GM18507 (cell line): ENCODE measurements at regions not wholly inside any gene's neighbourhood (a gene's known extent, or its start where the extent isn't known, plus 50 kb on each side); places are given as distances from the start of the nearest gene placed in this dataset.

ENCODE experiments used
- DNase-seq: peaks from one replicate; pipeline ENCODE4 v3.0.0; 2011; ENCODE audit warnings: low read depth; ENCODE audit not compliant: insufficient read length; ENCODE audit errors: extremely low spot score
- FAIRE-seq: peaks from 2 replicates; lab custom pipeline; 2011; peaks lifted over from hg19 to GRCh38; lab: Jason Lieb, UNC

DNA sequence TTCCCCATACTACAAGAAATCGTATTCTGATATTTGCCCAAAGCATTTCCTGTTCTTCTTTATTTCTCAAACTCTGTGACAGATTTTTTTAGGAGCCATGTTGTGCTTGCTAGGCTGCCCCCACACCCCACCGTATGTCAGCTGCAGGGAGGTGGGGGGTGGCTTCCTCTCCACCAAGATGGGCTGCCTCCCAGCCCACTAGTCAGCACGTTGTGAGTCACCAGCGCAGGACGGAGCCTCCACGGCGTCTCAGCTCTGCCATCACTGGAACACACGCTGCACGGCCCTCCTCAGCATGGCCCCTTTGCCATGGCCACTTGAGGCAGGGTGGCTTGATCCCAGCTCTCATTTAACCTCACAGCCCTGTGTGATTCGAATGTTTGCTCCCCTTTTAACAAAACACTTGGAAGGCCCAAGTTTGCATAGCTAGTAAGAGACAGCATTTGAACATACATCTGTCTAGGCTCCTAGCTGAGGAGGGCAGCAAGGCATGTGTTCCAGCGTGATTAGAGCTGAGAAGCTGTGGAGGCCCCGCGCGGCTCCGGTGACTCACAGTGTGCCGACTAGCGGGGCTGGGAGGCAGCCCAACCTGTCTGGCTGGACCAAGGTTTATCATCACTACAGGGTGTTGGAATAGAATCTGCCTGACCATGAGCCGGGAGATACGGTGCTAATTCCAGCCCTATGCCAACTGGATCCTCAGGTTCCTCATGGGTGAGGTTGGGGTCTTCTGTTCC, 180.7 kb upstream of the NCAM1 start:
- DNase-seq: no peak
- FAIRE-seq: no peak

DNA sequence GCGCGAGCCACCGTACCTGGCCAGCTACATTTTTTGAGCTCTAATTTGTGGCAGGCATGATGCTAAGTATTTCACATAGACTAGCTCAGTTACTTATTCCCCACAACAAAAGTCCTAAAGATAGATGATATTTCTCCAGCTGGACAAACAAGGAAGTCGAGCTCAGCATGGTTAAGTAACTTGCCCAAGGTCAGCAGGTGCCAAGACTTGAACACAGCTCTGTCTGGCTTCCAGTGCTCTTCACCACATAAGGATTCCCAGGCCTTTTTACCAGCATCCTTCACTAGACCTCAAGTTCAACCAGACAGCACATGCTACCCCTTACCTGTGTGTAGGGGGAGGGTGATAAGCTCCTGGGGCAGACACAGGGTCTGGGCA, 177.3 kb upstream of the NCAM1 start:
- FAIRE-seq: no peak
- no peak for DNase-seq

DNA sequence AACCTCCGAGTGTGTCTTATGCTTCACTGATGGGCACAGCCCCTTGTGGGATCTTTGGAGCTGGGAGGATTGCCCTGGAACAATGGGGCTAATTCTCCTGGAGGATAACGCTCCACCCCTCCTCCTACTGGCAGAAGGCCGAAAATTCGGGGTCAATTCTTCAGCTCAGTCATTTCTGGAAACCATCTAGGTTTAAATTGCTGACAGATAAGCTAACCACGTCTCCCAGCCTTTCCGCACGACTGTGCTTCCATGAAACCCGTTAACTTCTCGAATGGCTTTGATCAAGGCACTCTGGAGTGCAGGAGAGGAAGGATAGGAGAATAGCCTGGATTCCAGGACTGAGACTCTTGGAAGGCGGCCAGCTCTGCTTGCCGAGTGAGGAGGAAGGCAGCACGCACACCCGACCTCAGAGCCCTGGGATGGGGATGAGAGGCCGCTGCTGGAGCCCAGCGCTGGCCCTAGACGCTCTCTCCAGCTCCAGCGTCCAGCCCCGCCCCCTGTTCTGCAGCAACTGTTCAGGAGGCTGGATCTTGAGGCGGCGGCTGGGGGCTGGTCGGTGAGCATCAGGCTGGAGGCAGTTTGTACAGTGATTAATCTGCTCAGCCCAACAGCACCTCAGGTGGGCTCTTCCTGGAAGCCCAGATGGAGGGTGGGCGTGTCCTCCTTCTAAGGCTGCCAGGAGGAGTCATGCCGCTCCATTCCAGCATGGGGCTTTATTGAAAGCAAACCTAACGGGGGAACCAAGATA, 176.7 kb upstream of the NCAM1 start:
- no peak for FAIRE-seq
- DNase-seq: no peak

DNA sequence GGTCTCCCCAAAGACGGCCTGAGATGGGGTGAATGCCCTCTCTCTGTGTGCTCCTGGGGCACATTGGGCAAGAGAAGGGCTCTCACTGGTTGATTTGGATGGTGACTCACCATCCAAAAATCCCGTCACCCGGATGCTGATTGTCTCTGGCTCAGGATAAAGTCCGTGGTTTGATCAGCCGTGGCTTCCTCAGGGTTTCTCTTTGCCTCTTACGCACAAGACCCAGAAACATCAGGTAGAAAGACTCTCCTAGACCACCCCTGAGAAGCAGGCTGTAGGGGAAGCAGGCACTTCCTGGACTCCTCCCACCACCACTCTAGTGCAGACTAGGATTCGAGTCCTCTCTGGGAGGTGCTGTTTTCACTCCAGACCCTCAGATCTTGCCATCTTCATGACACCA, 176.1 kb upstream of the NCAM1 start:
- FAIRE-seq (no peak), DNase-seq (no peak)

DNA sequence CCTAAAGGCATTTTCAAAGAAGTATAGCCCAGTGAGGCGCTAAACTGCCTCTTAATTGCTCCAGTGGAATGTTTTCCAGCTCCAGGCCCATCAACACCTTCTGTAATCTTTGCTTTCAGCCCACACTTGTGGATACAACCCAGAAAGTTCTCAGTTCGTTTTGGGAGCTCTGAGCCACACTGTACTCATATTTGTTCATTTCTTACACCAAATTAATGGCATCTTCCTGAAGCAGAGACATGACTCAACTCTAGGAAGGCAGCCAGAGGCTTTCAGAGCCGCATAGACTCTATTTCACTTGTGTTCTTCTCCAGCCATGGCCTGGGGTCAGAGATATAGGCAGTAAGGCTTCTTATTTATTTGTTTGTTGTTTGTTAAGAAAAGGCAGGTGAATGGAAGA, 175.5 kb upstream of the NCAM1 start:
- DNase-seq (no peak), FAIRE-seq (no peak)

DNA sequence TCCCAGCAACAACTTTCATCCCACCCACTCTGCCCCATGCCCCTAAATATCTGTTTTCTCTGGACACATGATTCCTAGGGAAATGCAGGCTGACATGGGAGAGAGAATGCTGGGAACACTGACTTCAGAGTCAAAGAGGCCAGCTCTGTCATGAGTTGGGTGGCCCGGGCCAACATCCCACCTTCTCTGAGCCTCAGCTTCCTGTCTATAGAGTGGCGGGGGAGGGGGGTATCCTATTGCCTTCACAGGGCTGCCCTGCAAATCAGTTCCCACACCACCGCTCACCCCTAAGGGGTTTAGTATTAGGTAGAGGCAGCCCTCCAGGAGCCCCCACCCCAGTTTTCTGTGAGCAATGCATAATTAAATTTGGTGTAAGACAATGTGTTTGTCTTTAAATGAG, 175.0 kb upstream of the NCAM1 start:
- FAIRE-seq: no peak

DNA sequence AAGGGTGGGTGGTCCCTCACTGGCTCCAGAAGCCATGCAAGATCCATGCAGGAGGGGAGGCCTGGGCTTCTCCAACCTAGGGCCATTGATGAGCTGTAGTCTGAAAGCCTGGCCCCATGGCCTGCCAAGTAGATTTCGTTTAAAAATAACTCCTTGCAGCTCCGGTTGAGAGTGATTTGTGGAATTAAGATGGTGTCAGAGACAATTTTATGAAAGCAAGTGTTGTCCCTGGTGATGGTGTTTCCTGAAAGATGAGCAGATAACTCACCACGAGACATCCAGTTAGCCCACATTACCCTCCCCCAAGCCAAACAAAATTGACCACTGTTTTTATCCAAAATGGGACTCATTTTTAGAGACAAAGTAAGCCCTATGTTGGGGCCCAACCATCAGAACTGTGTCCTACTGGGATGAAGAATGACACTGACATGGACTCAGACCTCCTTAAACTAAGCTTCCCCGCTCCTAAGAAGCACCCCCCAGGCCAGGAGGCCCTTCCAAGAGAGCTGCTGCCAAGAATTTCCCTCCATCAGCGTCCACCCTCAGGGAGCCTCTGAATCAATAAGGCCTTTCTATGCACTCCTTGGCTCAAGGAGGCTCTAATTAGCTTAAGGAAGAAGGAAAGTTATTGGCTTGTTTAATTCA, 174.2 kb upstream of the NCAM1 start:
- FAIRE-seq: no peak
- DNase-seq: no peak

More for the DNA sequence above, 175.0 kb upstream of the NCAM1 start:
- DNase-seq: no peak

DNA sequence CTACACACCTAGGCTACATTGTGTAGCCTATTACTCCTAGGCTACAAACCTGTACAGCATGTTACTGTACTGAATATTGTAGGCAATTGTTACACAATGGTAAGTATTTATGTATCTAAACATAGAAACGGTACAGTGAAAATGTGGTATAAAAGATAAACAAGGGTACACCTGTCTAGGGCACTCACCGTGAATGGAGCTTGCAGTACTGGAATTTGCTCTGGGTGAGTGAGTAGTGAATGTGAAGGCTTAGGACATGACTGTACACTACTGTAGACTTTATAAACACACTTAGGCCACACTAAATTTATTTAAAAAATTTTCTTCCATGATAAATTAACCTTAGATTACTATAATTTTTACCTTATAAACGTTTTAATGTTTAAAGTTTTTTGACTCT, 171.7 kb upstream of the NCAM1 start:
- DNase-seq (no peak), FAIRE-seq (no peak)

DNA sequence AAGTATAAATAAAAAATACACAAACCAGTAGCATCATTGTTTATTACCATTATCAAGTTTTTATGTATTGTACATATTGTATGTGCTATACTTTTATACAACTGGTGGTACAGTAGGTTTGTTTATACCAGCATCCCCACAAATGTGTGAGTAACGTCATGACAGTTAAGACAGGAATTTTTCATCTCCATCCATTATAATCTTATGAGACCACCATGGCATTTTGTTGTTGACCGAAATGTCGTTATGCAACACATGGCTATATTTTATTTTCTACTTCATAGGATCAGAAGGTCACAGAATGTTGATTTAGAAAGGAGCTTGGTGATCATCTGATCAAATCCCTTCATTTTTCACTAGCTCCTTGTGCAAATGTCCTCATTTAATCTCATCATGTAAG, 170.9 kb upstream of the NCAM1 start:
- FAIRE-seq (no peak), DNase-seq (no peak)

DNA sequence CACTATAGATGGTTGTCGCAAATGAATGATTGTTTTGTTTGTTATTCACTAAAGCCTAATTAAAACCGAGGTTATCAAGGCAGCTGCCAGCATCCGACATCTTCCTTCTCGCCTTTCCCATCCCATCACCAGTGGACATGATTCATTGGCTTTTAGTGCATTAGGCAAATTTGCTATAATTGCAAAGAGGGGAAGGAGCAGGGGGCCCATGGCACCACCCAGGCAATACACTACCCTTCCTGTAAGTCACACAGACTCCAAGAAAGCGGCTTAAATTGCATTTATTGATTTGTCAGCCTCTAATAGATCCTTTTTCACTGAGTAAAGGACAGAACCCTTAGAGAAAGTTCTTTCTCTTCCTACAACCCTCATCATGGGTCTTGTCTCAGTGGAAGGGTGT, 169.2 kb upstream of the NCAM1 start:
- FAIRE-seq (no peak), DNase-seq (no peak)

DNA sequence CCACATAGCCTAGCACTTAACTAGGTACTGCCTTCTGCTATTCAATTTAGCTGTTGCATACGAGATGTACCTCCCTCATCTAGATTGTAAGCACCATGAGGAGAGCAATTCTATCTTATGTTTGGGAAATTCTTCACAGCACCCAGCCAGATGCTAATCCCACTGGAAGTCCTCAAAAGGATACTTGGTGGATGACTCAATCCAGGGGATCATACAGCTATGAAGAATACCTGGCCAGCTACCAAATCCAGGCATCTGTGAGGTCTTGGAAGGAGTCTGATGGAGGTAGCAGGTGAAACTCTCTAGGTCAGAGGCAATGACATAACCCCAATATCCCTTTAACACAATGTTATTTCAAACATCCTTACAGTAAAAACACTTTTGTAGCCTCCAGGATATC, 167.8 kb upstream of the NCAM1 start:
- FAIRE-seq (no peak), DNase-seq (no peak)

DNA sequence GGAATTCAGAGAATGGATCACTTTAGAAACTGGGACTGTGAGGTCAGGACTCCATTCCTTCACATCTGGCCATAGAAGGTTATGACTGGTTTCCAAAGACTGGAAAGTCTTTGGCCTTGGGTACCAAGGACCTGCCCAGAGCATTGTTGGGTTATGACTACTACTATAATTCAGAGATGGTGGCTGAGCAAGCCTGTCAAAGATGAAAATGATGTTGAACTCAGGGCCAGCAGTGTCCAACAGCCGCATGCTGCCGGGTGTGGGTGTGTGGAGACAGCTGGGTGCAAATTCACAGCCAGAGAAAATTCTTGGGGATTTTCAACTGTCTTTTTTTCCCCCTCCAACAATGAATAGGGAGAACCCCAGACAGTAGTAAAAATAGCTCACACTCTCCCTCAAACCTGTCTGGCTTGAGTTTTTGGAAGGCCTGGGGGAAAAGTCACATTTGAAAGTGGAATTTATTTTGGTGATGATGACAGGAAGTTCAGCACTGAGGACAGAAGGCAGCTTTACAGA, 166.8 kb upstream of the NCAM1 start:
- FAIRE-seq: no peak
- no peak for DNase-seq

DNA sequence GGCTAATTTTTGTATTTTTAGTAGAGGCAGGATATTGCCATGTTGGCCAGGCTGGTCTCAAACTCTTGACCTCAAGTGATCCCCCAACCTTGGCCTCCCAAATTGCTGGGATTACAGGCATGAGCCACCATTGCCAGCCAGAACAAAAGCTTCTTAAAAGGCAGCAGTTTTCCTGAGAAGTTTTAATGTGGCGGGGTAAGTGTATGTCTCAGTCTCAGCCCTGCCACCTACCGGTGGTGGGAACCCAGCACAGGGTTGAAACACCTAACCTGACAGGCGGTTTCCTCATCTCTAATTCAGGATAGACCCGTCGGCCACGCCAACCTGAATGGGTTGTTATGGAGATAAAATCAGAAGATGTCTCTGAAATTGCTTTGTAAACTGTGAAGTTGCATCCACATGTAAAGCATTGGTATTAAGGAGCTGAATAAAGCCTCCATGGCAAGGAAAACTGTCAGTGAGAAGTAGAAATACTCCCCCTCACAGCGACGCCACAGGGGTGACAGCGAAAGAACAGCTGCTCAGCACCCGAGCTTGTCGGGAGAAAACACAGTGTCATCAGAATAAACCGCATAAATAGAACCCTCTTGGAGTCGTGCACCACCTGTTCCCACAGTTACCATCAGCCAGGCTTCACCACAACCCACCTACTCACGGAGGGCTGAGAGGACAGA, 165.9 kb upstream of the NCAM1 start:
- peak; percentile 68 for FAIRE-seq
- DNase-seq: peak; percentile 22

DNA sequence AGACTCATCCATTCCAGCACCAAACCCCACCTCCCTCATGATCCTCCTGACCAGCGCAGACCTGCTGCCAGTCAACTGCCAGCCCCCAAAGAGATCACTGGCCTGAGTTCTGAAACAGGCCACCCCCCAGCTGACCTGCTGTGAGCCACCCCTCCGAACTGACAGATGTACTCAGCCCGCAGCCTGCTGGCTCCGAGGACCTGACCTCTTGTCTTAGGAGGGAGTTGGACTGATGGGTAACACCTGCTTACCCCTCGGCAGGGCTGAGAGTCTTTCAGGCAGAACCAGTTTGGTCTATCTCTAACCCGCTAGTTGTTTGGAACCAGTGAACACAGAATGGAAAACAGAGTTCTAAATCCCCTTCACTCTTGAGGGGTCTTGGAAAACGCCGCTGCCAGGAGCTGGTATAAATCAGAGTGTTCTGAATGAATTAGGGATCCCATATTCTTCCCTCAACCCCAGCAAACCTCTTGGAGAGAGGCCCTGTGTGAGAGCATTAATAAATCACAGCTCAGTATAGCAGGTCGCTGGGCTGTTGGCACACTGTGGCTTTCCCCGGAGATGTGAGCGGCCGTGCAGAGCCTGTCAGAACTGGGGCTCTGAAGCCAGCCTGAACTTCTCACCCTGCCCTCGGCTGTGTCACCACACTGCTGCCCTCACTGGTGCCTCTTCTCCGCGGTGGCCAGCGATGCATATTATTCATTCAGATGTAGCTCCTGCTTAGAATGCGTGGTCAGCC, 165.1 kb upstream of the NCAM1 start:
- FAIRE-seq (no peak), DNase-seq (no peak)

DNA sequence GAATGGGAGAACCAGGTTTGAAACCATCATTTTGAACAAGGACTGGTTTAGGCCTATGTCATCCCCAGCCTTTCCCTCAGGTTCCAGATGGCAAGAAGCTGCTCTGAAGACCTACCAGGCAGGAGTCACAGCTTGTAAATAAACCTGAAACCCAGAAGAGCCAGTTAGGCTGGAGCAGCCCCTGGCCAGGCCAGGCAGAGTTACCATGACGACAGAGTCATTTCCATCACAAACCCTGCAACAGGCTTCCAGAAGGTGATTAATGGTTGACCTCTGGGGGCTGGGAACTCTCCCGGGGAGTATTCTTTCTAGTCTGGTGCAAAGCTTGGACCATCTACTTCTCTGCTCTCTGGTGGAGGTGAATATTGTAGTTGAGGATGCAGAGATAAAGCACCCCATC, 164.1 kb upstream of the NCAM1 start:
- DNase-seq: no peak
- FAIRE-seq: no peak

DNA sequence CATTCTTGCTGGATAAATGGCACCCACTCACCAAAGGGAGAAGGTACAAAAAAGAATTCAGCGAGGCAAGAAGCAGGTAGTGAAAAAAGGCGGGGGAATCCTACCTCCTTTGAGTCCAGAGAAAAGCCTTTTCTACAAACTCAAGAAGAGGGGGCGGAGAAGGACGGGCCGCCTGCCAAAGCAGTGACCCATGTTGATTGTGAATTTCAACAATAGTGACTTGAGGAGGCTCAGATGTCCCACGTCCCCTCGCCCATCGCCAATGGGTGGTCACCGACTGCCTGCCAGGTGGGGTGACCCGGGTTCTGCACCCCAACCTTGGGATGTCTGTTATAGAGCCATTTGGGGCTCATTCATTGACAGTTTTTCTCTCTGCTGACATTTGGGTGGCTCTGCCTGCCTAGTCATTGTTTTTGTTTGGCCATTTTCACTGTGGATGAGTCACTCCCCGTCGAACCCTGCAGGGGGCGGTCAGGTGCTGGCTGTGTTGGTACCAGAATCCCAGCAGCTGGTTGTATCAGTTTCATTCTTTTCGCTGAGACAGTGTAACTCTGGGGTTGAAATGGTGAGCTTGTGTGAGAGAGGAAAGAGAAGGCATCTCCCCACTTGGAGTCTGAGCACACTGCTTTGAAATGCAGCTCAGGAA, 163.4 kb upstream of the NCAM1 start:
- peak; percentile 64 for FAIRE-seq

DNA sequence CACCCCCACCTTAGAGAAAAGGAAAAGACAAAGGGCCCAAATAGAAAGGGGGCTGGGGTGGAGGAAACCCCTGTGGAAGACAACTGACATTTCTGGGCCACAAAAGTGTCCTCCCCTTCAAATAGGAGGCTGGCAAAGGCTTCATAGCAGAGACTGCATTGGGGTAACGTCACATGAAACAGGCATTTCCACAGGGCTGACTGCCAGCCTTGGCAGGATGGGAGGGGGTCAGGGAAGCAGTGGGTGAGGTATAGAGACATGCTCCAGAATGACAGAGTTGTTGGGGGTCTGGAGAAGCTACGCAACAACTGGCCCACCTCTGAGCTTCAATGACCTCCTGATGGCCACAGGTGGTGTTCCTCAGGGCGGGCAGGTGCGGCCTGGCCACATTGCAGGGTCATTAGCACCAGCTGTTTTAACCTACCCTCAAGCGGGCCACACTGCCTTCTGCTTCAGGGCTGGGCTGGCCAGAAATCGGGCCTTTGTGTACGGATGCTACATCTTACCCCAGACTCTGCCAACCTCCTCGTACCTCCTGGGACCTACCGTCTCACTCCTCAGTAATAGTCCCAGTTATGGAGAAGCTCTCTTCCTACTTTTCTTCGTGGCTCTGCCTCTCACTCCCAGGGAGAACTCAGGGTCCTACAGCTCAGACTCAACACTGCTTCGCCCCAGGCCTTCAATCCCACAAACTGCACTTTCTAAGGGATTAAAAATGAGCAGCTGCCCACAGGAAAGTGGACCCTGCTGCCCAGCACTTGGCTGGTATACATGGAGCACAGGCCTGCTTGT, 160.0 kb upstream of the NCAM1 start:
- DNase-seq: no peak
- no peak for FAIRE-seq

More for the DNA sequence above, 163.4 kb upstream of the NCAM1 start:
- peak; percentile 23 for DNase-seq

DNA sequence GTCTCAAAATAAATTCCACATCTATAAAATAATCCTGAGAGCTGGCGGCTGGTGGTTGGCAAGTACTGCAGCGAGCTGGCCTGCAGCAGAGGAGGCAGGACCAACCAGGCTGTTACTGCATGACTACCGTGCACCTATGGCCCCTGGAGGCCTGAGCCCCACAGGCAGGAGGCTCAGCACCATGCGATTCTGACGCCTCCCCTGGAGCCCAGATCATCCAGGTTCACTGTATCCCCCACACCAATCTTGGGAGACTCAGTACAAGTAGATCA, 159.5 kb upstream of the NCAM1 start:
- DNase-seq: no peak
- no peak for FAIRE-seq
